GM23338 (cell line): ENCODE measurements at regions not wholly inside any gene's neighbourhood (a gene's known extent, or its start where the extent isn't known, plus 50 kb on each side); places are given as distances from the start of the nearest gene placed in this dataset.

ENCODE experiments used
- CTCF ChIP-seq, 2 experiments: fragments of 200-600 bp in 1 of 2; sonication (generic) in 1 of 2; conservative IDR thresholded peaks; 2 replicates each; pipeline versions ENCODE4 v1.5.1 to v1.6.1; 2016 to 2017; ENCODE audit warnings: antibody characterized with exemption in 2 of 2, low read depth in 2 of 2, mild to moderate bottlenecking in 2 of 2, moderate library complexity in 1 of 2
- POLR2AphosphoS5 ChIP-seq: IDR thresholded peaks from 2 replicates; pipeline ENCODE4 v1.6.1; 2016; ENCODE audit warnings: antibody characterized with exemption, low read depth

GRCh38 chr15:59847968-59848367, 156.1 kb upstream of the FOXB1 start:
- TF ChIP-seq POLR2AphosphoS5 (no peak), CTCF (conservative IDR thresholded peaks at IDR 0.05; ENCODE audit: low read depth in 2 of 2) (no peak)
